HCT116 (cell line): ENCODE measurements at regions not wholly inside any gene's neighbourhood (a gene's known extent, or its start where the extent isn't known, plus 50 kb on each side); places are given as distances from the start of the nearest gene placed in this dataset.

Experiments
- ATAC-seq: fragments of 200-7000 bp; cut with Tn5 transposase; 2 replicates; pipeline ENCODE4 v1.9.1; 2020; ENCODE audit warnings: mild to moderate bottlenecking, moderate library complexity
- BruUV-seq: library from RNA; stranded (reverse); fragments of 400-500 nt; replicated peaks from 2 replicates; lab custom pipeline; 2021; lab: Mats Ljungman, UMichigan
- CTCF ChIA-PET: fragments of 300-600 bp; sonication (Branson Sonifier 250); formaldehyde crosslinking; loops from one replicate; lab custom pipeline; 2021; ENCODE audit warnings: antibody characterized with exemption; lab: Charles Lee
- POLR2A ChIA-PET: fragments of 300-600, 350-600 bp; sonication (Branson Sonifier 250); formaldehyde crosslinking; loops from one replicate; lab custom pipeline; 2021; ENCODE audit warnings: antibody characterized with exemption; lab: Charles Lee
- RAD21 ChIA-PET, 2 experiments: fragments of 300-600 bp; sonication (Branson Sonifier 250); formaldehyde crosslinking; loops; one replicate each; lab custom pipeline; 2023; ENCODE audit warnings: low total read pairs in 2 of 2; ENCODE audit not compliant: uncharacterized antibody in 2 of 2, unreplicated experiment in 2 of 2, low non-redundant PET in 1 of 2; lab: Charles Lee
- DNase-seq: peaks from one replicate; pipeline ENCODE4 v3.0.0-alpha.2; 2010; ENCODE audit warnings: low read depth, low spot score
- H2AFZ ChIP-seq: fragments of 200-600 bp; shearing (Covaris generic), sonication (generic); 2 replicates; pipeline ENCODE4 v1.6.1; 2017; ENCODE audit warnings: low read depth, mixed run types, mixed read lengths, antibody characterized with exemption, low read length; ENCODE audit not compliant: poor library complexity, severe bottlenecking
- H3K27ac ChIP-seq: 2 replicates; pipeline ENCODE4 v1.5.1; 2012; ENCODE audit warnings: low read depth, low read length
- H3K27me3 ChIP-seq: fragments of 200-600 bp; sonication (generic); 2 replicates; pipeline ENCODE4 v1.6.1; 2016; ENCODE audit warnings: mixed run types, low read length, mixed read lengths; ENCODE audit not compliant: insufficient read depth
- H3K36me3 ChIP-seq, 2 experiments: fragments of 200-500 bp in 1 of 2; fragments of 200-600 bp in 1 of 2; sonication (Bioruptor generic) in 1 of 2; sonication (generic) in 1 of 2; 2 replicates each; pipeline versions ENCODE4 v1.5.1 to v1.6.1; 2014 to 2016; ENCODE audit warnings: low read length in 2 of 2, inconsistent platforms in 1 of 2, mixed read lengths in 1 of 2, mixed run types in 1 of 2; ENCODE audit not compliant: insufficient read depth in 2 of 2, control insufficient read depth in 1 of 2
- H3K4me1 ChIP-seq, 2 experiments: fragments of 200-600 bp in 1 of 2; sonication (generic) in 1 of 2; 2 replicates each; pipeline versions ENCODE4 v1.5.1 to v1.6.1; 2012 to 2017; ENCODE audit warnings: low read length in 2 of 2, inconsistent platforms in 1 of 2, mild to moderate bottlenecking in 1 of 2, mixed read lengths in 1 of 2, mixed run types in 1 of 2, moderate library complexity in 1 of 2; ENCODE audit not compliant: insufficient read depth in 2 of 2, control insufficient read depth in 1 of 2
- H3K4me2 ChIP-seq: fragments of 200-600 bp; sonication (generic); 2 replicates; pipeline ENCODE4 v1.6.1; 2017; ENCODE audit warnings: mixed run types, low read length, mixed read lengths
- H3K4me3 ChIP-seq, 2 experiments: fragments of 200-600 bp in 1 of 2; sonication (generic) in 1 of 2; replicated peaks in 1 of 2; 2 replicates each; pipeline ENCODE4 v1.5.1; 2011 to 2016; ENCODE audit warnings: low read length in 2 of 2, control low read depth in 1 of 2, low read depth in 1 of 2, mild to moderate bottlenecking in 1 of 2, mixed read lengths in 1 of 2, mixed run types in 1 of 2
- H3K79me2 ChIP-seq: fragments of 200-600 bp; sonication (generic); 2 replicates; pipeline ENCODE4 v1.6.1; 2017; ENCODE audit warnings: mild to moderate bottlenecking, mixed run types, low read length, moderate library complexity, mixed read lengths; ENCODE audit not compliant: insufficient read depth
- H3K9ac ChIP-seq: fragments of 200-600 bp; sonication (generic); 2 replicates; pipeline ENCODE4 v1.6.1; 2016; ENCODE audit warnings: low read length, mixed read lengths
- H3K9me2 ChIP-seq: fragments of 200-600 bp; sonication (generic), shearing (Covaris generic); 2 replicates; pipeline ENCODE4 v1.6.1; 2017; ENCODE audit warnings: mixed run types, mild to moderate bottlenecking, moderate library complexity; ENCODE audit not compliant: insufficient read depth
- H3K9me3 ChIP-seq, 2 experiments: fragments of 200-500 bp in 1 of 2; fragments of 200-600 bp in 1 of 2; sonication (Bioruptor generic) in 1 of 2; sonication (generic) in 1 of 2; 2 replicates each; pipeline ENCODE4 v1.6.1; 2014 to 2017; ENCODE audit warnings: low read length in 2 of 2, mixed read lengths in 2 of 2, inconsistent platforms in 1 of 2, low read depth in 1 of 2, mild to moderate bottlenecking in 1 of 2, mixed run types in 1 of 2, moderate library complexity in 1 of 2; ENCODE audit not compliant: control insufficient read depth in 1 of 2, insufficient read depth in 1 of 2
- H4K20me1 ChIP-seq: fragments of 200-600 bp; sonication (generic), shearing (Covaris generic); 2 replicates; pipeline ENCODE4 v1.6.1; 2017; ENCODE audit warnings: mixed run types, mild to moderate bottlenecking, moderate library complexity; ENCODE audit not compliant: insufficient read depth
- ATF3 ChIP-seq: IDR thresholded peaks from 2 replicates; pipeline ENCODE4 v1.6.1; 2012
- CBX3 ChIP-seq: IDR thresholded peaks from 2 replicates; pipeline ENCODE4 v1.6.1; 2012; ENCODE audit warnings: low read depth
- CEBPB ChIP-seq: IDR thresholded peaks from 2 replicates; pipeline ENCODE4 v1.6.1; 2012; ENCODE audit warnings: low read depth
- EGR1 ChIP-seq: IDR thresholded peaks from 2 replicates; pipeline ENCODE4 v1.6.1; 2012; ENCODE audit warnings: low read depth
- ELF1 ChIP-seq: IDR thresholded peaks from 2 replicates; pipeline ENCODE4 v1.6.1; 2012; ENCODE audit warnings: low read depth, borderline replicate concordance
- EZH2phosphoT487 ChIP-seq: fragments of 200-600 bp; IDR thresholded peaks from 2 replicates; pipeline ENCODE4 v1.6.1; 2018; ENCODE audit warnings: antibody characterized with exemption, borderline replicate concordance
- FOSL1 ChIP-seq: IDR thresholded peaks from 2 replicates; pipeline ENCODE4 v1.6.1; 2012; ENCODE audit warnings: low read depth
- JUND ChIP-seq: IDR thresholded peaks from 2 replicates; pipeline ENCODE4 v1.6.1; 2012
- MAX ChIP-seq: IDR thresholded peaks from 2 replicates; pipeline ENCODE4 v1.6.1; 2012
- POLR2AphosphoS5 ChIP-seq: IDR thresholded peaks from 2 replicates; pipeline ENCODE4 v1.6.1; 2011; ENCODE audit warnings: mild to moderate bottlenecking, low read depth, low read length, moderate library complexity
- RAD21 ChIP-seq: IDR thresholded peaks from 2 replicates; pipeline ENCODE4 v1.6.1; 2012; ENCODE audit warnings: low read depth, mild to moderate bottlenecking
- REST ChIP-seq: IDR thresholded peaks from 2 replicates; pipeline ENCODE4 v1.6.1; 2012; ENCODE audit warnings: low read depth
- SIN3A ChIP-seq: IDR thresholded peaks from 2 replicates; pipeline ENCODE4 v1.6.1; 2012; ENCODE audit warnings: low read depth
- SP1 ChIP-seq: IDR thresholded peaks from 2 replicates; pipeline ENCODE4 v1.6.1; 2012; ENCODE audit warnings: low read depth
- SRF ChIP-seq: IDR thresholded peaks from 2 replicates; pipeline ENCODE4 v1.6.1; 2012; ENCODE audit warnings: low read depth
- TCF7L2 ChIP-seq: IDR thresholded peaks from 2 replicates; pipeline ENCODE4 v1.7.0; 2011; ENCODE audit warnings: borderline replicate concordance, inconsistent platforms; ENCODE audit not compliant: insufficient read depth, insufficient read length; ENCODE audit errors: extremely low read depth
- YY1 ChIP-seq: IDR thresholded peaks from 2 replicates; pipeline ENCODE4 v1.6.1; 2011; ENCODE audit warnings: low read length, low read depth, moderate library complexity, mild to moderate bottlenecking; ENCODE audit not compliant: insufficient replicate concordance; ENCODE audit errors: extremely low read depth
- ZBTB33 ChIP-seq: IDR thresholded peaks from 2 replicates; pipeline ENCODE4 v1.6.1; 2011; ENCODE audit warnings: mild to moderate bottlenecking, low read length, moderate library complexity; ENCODE audit not compliant: insufficient replicate concordance; ENCODE audit errors: extremely low read depth
- ZFX ChIP-seq: fragments of 450-650 bp; IDR thresholded peaks from 2 replicates; pipeline ENCODE4 v1.6.1; 2017
- ZNF274 ChIP-seq: fragments of 200-500 bp; sonication (Bioruptor generic); IDR thresholded peaks from 2 replicates; pipeline ENCODE4 v1.6.1; 2014; ENCODE audit warnings: mild to moderate bottlenecking, low read depth, low read length, inconsistent platforms
- intact Hi-C: fragments of 100-400 bp; cut with micrococcal nuclease; formaldehyde crosslinking; loops from 2 replicates; pipeline ENCODE4 v1.10.0; 2022

- ATAC-seq (no peak), DNase-seq (no peak)
- H3K27me3 ChIP-seq, result no peaks in the 10 kb centered on the region
- no peaks in the 10 kb centered on the region for H3K79me2 ChIP-seq
- no peaks in the 10 kb centered on the region for H3K9me2 ChIP-seq
- H2AFZ ChIP-seq, result no peak overlapping the region
- intact Hi-C loops, result loop anchor here (2.0 to 10.0 kb wide), 2 partner anchors 58 to 718 kb away; partner anchors contain the start of gene NR2F2
- peak overlapping the region; percentile 33 for H3K9ac ChIP-seq
- CTCF ChIA-PET, result no interaction called here
- H3K4me1 ChIP-seq, result peaks cover 63 to 96% of the 10 kb centered on the region in 2 experiments
- no peak for TF ChIP-seq EZH2phosphoT487
- TF ChIP-seq SP1, result no peak
- no peak for TF ChIP-seq ZFX
- TF ChIP-seq REST, result no peak
- TF ChIP-seq TCF7L2, result no peak
- no peak for TF ChIP-seq EGR1
- no peak for TF ChIP-seq ATF3
- no peak for TF ChIP-seq ELF1
- TF ChIP-seq JUND, result no peak
- no peak for TF ChIP-seq MAX
- TF ChIP-seq RAD21, result no peak
- TF ChIP-seq YY1, result no peak
- no peak for TF ChIP-seq SIN3A
- no peak for TF ChIP-seq POLR2AphosphoS5
- no peak for TF ChIP-seq CEBPB
- TF ChIP-seq ZNF274, result no peak
- no peak for TF ChIP-seq CBX3
- no peak for TF ChIP-seq SRF
- no peak for TF ChIP-seq ZBTB33
- no peak for TF ChIP-seq FOSL1
- TF ChIP-seq, all 23 proteins: peak for 0
- Histone ChIP-seq H3K9me3 (no peaks in the 10 kb centered on the region), H3K36me3 (0 out of 4 replicates have a peak, but pooled peaks cover 0 to 6% of the 10 kb centered on the region in 2 experiments), H3K4me3 (no peak overlapping the region), H3K4me2 (peak overlapping the region; percentile 74), H3K27ac (peak overlapping the region; percentile 83), H4K20me1 (no peaks in the 10 kb centered on the region)
- POLR2A ChIA-PET, result no interaction called here
- no TSS peak for BruUV-seq
- RAD21 ChIA-PET, result no interaction called here
These were observed 58.1 kb upstream of the NR2F2 start for GRCh38 chr15:96272427-96272826.
